HCT116 (cell line): ENCODE measurements at regions not wholly inside any gene's neighbourhood (a gene's known extent, or its start where the extent isn't known, plus 50 kb on each side); places are given as distances from the start of the nearest gene placed in this dataset.

ENCODE experiments used
- ATAC-seq: fragments of 200-7000 bp; cut with Tn5 transposase; 2 replicates; pipeline ENCODE4 v1.9.1; 2020; ENCODE audit warnings: mild to moderate bottlenecking, moderate library complexity
- BruUV-seq: library from RNA; stranded (reverse); fragments of 400-500 nt; replicated peaks from 2 replicates; lab custom pipeline; 2021; lab: Mats Ljungman, UMichigan
- CTCF ChIA-PET: fragments of 300-600 bp; sonication (Branson Sonifier 250); formaldehyde crosslinking; loops from one replicate; lab custom pipeline; 2021; ENCODE audit warnings: antibody characterized with exemption; lab: Charles Lee
- POLR2A ChIA-PET: fragments of 300-600, 350-600 bp; sonication (Branson Sonifier 250); formaldehyde crosslinking; loops from one replicate; lab custom pipeline; 2021; ENCODE audit warnings: antibody characterized with exemption; lab: Charles Lee
- RAD21 ChIA-PET, 2 experiments: fragments of 300-600 bp; sonication (Branson Sonifier 250); formaldehyde crosslinking; loops; one replicate each; lab custom pipeline; 2023; ENCODE audit warnings: low total read pairs in 2 of 2; ENCODE audit not compliant: uncharacterized antibody in 2 of 2, unreplicated experiment in 2 of 2, low non-redundant PET in 1 of 2; lab: Charles Lee
- DNase-seq: peaks from one replicate; pipeline ENCODE4 v3.0.0-alpha.2; 2010; ENCODE audit warnings: low read depth, low spot score
- H2AFZ ChIP-seq: fragments of 200-600 bp; shearing (Covaris generic), sonication (generic); 2 replicates; pipeline ENCODE4 v1.6.1; 2017; ENCODE audit warnings: low read depth, mixed run types, mixed read lengths, antibody characterized with exemption, low read length; ENCODE audit not compliant: poor library complexity, severe bottlenecking
- H3K27ac ChIP-seq: 2 replicates; pipeline ENCODE4 v1.5.1; 2012; ENCODE audit warnings: low read depth, low read length
- H3K27me3 ChIP-seq: fragments of 200-600 bp; sonication (generic); 2 replicates; pipeline ENCODE4 v1.6.1; 2016; ENCODE audit warnings: mixed run types, low read length, mixed read lengths; ENCODE audit not compliant: insufficient read depth
- H3K36me3 ChIP-seq, 2 experiments: fragments of 200-500 bp in 1 of 2; fragments of 200-600 bp in 1 of 2; sonication (Bioruptor generic) in 1 of 2; sonication (generic) in 1 of 2; 2 replicates each; pipeline versions ENCODE4 v1.5.1 to v1.6.1; 2014 to 2016; ENCODE audit warnings: low read length in 2 of 2, inconsistent platforms in 1 of 2, mixed read lengths in 1 of 2, mixed run types in 1 of 2; ENCODE audit not compliant: insufficient read depth in 2 of 2, control insufficient read depth in 1 of 2
- H3K4me1 ChIP-seq, 2 experiments: fragments of 200-600 bp in 1 of 2; sonication (generic) in 1 of 2; 2 replicates each; pipeline versions ENCODE4 v1.5.1 to v1.6.1; 2012 to 2017; ENCODE audit warnings: low read length in 2 of 2, inconsistent platforms in 1 of 2, mild to moderate bottlenecking in 1 of 2, mixed read lengths in 1 of 2, mixed run types in 1 of 2, moderate library complexity in 1 of 2; ENCODE audit not compliant: insufficient read depth in 2 of 2, control insufficient read depth in 1 of 2
- H3K4me2 ChIP-seq: fragments of 200-600 bp; sonication (generic); 2 replicates; pipeline ENCODE4 v1.6.1; 2017; ENCODE audit warnings: mixed run types, low read length, mixed read lengths
- H3K4me3 ChIP-seq, 2 experiments: fragments of 200-600 bp in 1 of 2; sonication (generic) in 1 of 2; replicated peaks in 1 of 2; 2 replicates each; pipeline ENCODE4 v1.5.1; 2011 to 2016; ENCODE audit warnings: low read length in 2 of 2, control low read depth in 1 of 2, low read depth in 1 of 2, mild to moderate bottlenecking in 1 of 2, mixed read lengths in 1 of 2, mixed run types in 1 of 2
- H3K79me2 ChIP-seq: fragments of 200-600 bp; sonication (generic); 2 replicates; pipeline ENCODE4 v1.6.1; 2017; ENCODE audit warnings: mild to moderate bottlenecking, mixed run types, low read length, moderate library complexity, mixed read lengths; ENCODE audit not compliant: insufficient read depth
- H3K9ac ChIP-seq: fragments of 200-600 bp; sonication (generic); 2 replicates; pipeline ENCODE4 v1.6.1; 2016; ENCODE audit warnings: low read length, mixed read lengths
- H3K9me2 ChIP-seq: fragments of 200-600 bp; sonication (generic), shearing (Covaris generic); 2 replicates; pipeline ENCODE4 v1.6.1; 2017; ENCODE audit warnings: mixed run types, mild to moderate bottlenecking, moderate library complexity; ENCODE audit not compliant: insufficient read depth
- H3K9me3 ChIP-seq, 2 experiments: fragments of 200-500 bp in 1 of 2; fragments of 200-600 bp in 1 of 2; sonication (Bioruptor generic) in 1 of 2; sonication (generic) in 1 of 2; 2 replicates each; pipeline ENCODE4 v1.6.1; 2014 to 2017; ENCODE audit warnings: low read length in 2 of 2, mixed read lengths in 2 of 2, inconsistent platforms in 1 of 2, low read depth in 1 of 2, mild to moderate bottlenecking in 1 of 2, mixed run types in 1 of 2, moderate library complexity in 1 of 2; ENCODE audit not compliant: control insufficient read depth in 1 of 2, insufficient read depth in 1 of 2
- H4K20me1 ChIP-seq: fragments of 200-600 bp; sonication (generic), shearing (Covaris generic); 2 replicates; pipeline ENCODE4 v1.6.1; 2017; ENCODE audit warnings: mixed run types, mild to moderate bottlenecking, moderate library complexity; ENCODE audit not compliant: insufficient read depth
- CEBPB ChIP-seq: IDR thresholded peaks from 2 replicates; pipeline ENCODE4 v1.6.1; 2012; ENCODE audit warnings: low read depth
- EZH2 ChIP-seq: fragments of 200-600 bp; sonication (generic); IDR thresholded peaks from 2 replicates; pipeline ENCODE4 v1.6.1; 2017; ENCODE audit warnings: antibody characterized with exemption, mixed run types
- EZH2phosphoT487 ChIP-seq: fragments of 200-600 bp; IDR thresholded peaks from 2 replicates; pipeline ENCODE4 v1.6.1; 2018; ENCODE audit warnings: antibody characterized with exemption, borderline replicate concordance
- JUND ChIP-seq: IDR thresholded peaks from 2 replicates; pipeline ENCODE4 v1.6.1; 2012
- POLR2A ChIP-seq: IDR thresholded peaks from 2 replicates; pipeline ENCODE4 v1.7.0; 2011; ENCODE audit warnings: borderline replicate concordance; ENCODE audit not compliant: insufficient read depth, insufficient read length; ENCODE audit errors: extremely low read depth
- POLR2AphosphoS5 ChIP-seq: IDR thresholded peaks from 2 replicates; pipeline ENCODE4 v1.6.1; 2011; ENCODE audit warnings: mild to moderate bottlenecking, low read depth, low read length, moderate library complexity
- RAD21 ChIP-seq: IDR thresholded peaks from 2 replicates; pipeline ENCODE4 v1.6.1; 2012; ENCODE audit warnings: low read depth, mild to moderate bottlenecking
- SIN3A ChIP-seq: IDR thresholded peaks from 2 replicates; pipeline ENCODE4 v1.6.1; 2012; ENCODE audit warnings: low read depth
- SP1 ChIP-seq: IDR thresholded peaks from 2 replicates; pipeline ENCODE4 v1.6.1; 2012; ENCODE audit warnings: low read depth
- ZFX ChIP-seq: fragments of 450-650 bp; IDR thresholded peaks from 2 replicates; pipeline ENCODE4 v1.6.1; 2017
- intact Hi-C: fragments of 100-400 bp; cut with micrococcal nuclease; formaldehyde crosslinking; loops from 2 replicates; pipeline ENCODE4 v1.10.0; 2022
- TF ChIP-seq, protein P1 (sequence below): IDR thresholded peaks from 2 replicates; pipeline ENCODE4 v1.6.1; 2012
- TF ChIP-seq, protein P2 (sequence below): IDR thresholded peaks from 2 replicates; pipeline ENCODE4 v1.6.1; 2012
- TF ChIP-seq, protein P3 (sequence below): IDR thresholded peaks from 2 replicates; pipeline ENCODE4 v1.6.1; 2012; ENCODE audit warnings: low read depth
- TF ChIP-seq, protein P4 (sequence below): IDR thresholded peaks from 2 replicates; pipeline ENCODE4 v1.6.1; 2011; ENCODE audit warnings: mild to moderate bottlenecking, low read length, moderate library complexity; ENCODE audit not compliant: insufficient replicate concordance; ENCODE audit errors: extremely low read depth

DNA sequence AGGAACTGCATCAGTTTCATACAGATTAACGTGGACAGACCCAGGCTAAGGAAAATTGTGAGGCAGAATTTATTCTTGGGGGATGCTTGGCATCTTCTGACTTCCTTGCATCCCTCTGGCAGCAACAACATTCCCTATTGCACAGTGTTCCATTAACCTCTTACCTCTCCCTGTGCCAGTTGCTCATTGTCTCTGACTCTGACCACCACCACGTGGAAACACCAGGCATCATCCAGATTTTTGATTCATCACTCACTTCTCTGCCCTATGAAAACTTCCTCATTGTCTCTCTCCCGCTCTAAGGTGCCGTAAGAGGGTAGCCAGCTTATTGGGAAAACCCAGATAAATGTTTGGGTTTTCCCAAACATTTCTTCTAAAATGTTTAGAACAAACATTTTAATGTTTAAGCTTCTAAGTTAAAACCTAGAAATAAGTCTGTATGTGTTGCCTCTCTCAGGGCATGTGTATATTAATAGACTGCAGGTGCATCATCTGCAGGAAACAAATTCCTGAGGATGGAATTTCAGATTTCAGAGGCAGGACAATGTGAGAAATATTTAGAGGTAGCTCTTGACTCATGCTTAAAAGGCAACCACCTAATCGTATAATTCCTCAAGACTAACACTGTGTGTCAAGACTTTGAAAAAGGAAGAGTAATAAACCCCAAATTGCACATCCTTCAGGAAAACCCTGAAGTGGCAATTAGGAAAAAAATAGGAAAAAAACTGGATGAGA is 64.5 kb upstream of the SLC35F4 start:
- intact Hi-C loops = no loop called here
- no peak for TF ChIP-seq RAD21
- TF ChIP-seq, protein P1, sequence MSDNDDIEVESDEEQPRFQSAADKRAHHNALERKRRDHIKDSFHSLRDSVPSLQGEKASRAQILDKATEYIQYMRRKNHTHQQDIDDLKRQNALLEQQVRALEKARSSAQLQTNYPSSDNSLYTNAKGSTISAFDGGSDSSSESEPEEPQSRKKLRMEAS = no peak
- TF ChIP-seq EZH2phosphoT487 = no peak
- no peak for TF ChIP-seq CEBPB
- TF ChIP-seq ZFX = no peak
- TF ChIP-seq EZH2 = no peak
- no peak for TF ChIP-seq SIN3A
- ATAC-seq = no peak
- Histone ChIP-seq H3K4me2 (no peak overlapping the region), H3K79me2 (no peaks in the 10 kb centered on the region), H3K9me3 (no peaks in the 10 kb centered on the region), H3K36me3 (no peaks in the 10 kb centered on the region), H3K4me3 (no peak overlapping the region), H4K20me1 (no peaks in the 10 kb centered on the region), H3K4me1 (no peaks in the 10 kb centered on the region), H3K27me3 (peaks cover 82% of the 10 kb centered on the region), H2AFZ (no peak overlapping the region), H3K9me2 (no peaks in the 10 kb centered on the region), H3K9ac (no peak overlapping the region), H3K27ac (no peak overlapping the region)
- POLR2A ChIA-PET = no interaction called here
- RAD21 ChIA-PET = no interaction called here
- no peak for DNase-seq
- no TSS peak for BruUV-seq
- CTCF ChIA-PET = no interaction called here

DNA sequence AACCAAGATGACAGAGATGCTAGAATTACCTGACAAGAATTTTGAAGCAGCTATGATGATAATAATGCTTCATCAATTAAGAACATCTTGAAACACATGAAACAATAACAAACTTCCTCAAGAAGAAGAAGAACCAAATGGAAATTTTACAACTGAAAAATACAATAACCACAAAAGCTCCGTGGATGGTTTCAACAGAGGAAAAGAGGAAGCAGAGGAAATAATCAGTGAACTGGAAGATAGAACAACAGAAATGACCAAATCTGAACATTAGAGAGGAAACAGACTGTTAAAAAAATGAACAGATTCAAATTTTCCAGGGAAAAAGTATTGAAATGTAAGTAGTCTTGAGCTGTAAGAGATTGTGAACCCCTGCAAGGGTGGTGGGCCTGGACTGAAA is 62.8 kb upstream of the SLC35F4 start:
- H2AFZ ChIP-seq = no peak overlapping the region
- H3K27me3 ChIP-seq = peaks cover 68% of the 10 kb centered on the region
- no peak for DNase-seq
- no peak overlapping the region for H3K27ac ChIP-seq
- RAD21 ChIA-PET = no interaction called here
- H3K36me3 ChIP-seq = no peaks in the 10 kb centered on the region
- intact Hi-C loops = no loop called here
- no peak overlapping the region for H3K9ac ChIP-seq
- TF ChIP-seq, protein P2, sequence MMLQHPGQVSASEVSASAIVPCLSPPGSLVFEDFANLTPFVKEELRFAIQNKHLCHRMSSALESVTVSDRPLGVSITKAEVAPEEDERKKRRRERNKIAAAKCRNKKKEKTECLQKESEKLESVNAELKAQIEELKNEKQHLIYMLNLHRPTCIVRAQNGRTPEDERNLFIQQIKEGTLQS = no peak
- TF ChIP-seq, protein P3, sequence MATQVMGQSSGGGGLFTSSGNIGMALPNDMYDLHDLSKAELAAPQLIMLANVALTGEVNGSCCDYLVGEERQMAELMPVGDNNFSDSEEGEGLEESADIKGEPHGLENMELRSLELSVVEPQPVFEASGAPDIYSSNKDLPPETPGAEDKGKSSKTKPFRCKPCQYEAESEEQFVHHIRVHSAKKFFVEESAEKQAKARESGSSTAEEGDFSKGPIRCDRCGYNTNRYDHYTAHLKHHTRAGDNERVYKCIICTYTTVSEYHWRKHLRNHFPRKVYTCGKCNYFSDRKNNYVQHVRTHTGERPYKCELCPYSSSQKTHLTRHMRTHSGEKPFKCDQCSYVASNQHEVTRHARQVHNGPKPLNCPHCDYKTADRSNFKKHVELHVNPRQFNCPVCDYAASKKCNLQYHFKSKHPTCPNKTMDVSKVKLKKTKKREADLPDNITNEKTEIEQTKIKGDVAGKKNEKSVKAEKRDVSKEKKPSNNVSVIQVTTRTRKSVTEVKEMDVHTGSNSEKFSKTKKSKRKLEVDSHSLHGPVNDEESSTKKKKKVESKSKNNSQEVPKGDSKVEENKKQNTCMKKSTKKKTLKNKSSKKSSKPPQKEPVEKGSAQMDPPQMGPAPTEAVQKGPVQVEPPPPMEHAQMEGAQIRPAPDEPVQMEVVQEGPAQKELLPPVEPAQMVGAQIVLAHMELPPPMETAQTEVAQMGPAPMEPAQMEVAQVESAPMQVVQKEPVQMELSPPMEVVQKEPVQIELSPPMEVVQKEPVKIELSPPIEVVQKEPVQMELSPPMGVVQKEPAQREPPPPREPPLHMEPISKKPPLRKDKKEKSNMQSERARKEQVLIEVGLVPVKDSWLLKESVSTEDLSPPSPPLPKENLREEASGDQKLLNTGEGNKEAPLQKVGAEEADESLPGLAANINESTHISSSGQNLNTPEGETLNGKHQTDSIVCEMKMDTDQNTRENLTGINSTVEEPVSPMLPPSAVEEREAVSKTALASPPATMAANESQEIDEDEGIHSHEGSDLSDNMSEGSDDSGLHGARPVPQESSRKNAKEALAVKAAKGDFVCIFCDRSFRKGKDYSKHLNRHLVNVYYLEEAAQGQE = no peak
- TF ChIP-seq, protein P4, sequence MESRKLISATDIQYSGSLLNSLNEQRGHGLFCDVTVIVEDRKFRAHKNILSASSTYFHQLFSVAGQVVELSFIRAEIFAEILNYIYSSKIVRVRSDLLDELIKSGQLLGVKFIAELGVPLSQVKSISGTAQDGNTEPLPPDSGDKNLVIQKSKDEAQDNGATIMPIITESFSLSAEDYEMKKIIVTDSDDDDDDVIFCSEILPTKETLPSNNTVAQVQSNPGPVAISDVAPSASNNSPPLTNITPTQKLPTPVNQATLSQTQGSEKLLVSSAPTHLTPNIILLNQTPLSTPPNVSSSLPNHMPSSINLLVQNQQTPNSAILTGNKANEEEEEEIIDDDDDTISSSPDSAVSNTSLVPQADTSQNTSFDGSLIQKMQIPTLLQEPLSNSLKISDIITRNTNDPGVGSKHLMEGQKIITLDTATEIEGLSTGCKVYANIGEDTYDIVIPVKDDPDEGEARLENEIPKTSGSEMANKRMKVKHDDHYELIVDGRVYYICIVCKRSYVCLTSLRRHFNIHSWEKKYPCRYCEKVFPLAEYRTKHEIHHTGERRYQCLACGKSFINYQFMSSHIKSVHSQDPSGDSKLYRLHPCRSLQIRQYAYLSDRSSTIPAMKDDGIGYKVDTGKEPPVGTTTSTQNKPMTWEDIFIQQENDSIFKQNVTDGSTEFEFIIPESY = no peak
- TF ChIP-seq POLR2AphosphoS5 = no peak
- no peak for TF ChIP-seq POLR2A
- TF ChIP-seq SIN3A = no peak
- no peak for TF ChIP-seq EZH2phosphoT487
- no peak for TF ChIP-seq JUND
- TF ChIP-seq CEBPB = no peak
- no peak for TF ChIP-seq EZH2
- no peak for TF ChIP-seq SP1
- TF ChIP-seq, all 23 proteins: peak for 0
- H3K4me3 ChIP-seq = no peak overlapping the region
- ATAC-seq = no peak
- no peaks in the 10 kb centered on the region for H3K79me2 ChIP-seq
- ChIA-PET CTCF (no interaction called here), POLR2A (no interaction called here)
- H3K9me2 ChIP-seq = no peaks in the 10 kb centered on the region
- no peaks in the 10 kb centered on the region for H4K20me1 ChIP-seq
- no peaks in the 10 kb centered on the region for H3K4me1 ChIP-seq
- no peak overlapping the region for H3K4me2 ChIP-seq
- no peaks in the 10 kb centered on the region for H3K9me3 ChIP-seq
- BruUV-seq = no TSS peak
